CD14-positive monocyte (primary cell): ENCODE measurements at regions not wholly inside any gene's neighbourhood (a gene's known extent, or its start where the extent isn't known, plus 50 kb on each side); places are given as distances from the start of the nearest gene placed in this dataset.

Source experiments
- DNase-seq, 3 donors: peaks; one replicate each; pipeline ENCODE4 v3.0.0-alpha.2; 2011 to 2022
- H2AFZ ChIP-seq: 2 replicates; pipeline ENCODE4 v1.6.0; 2012; ENCODE audit warnings: mild to moderate bottlenecking, low read depth, low read length, inconsistent platforms; ENCODE audit not compliant: insufficient read depth, poor library complexity, severe bottlenecking
- H3K27ac ChIP-seq, 2 donors: 1 replicate in 1 of 2; 2 replicates in 1 of 2; pipeline ENCODE4 v1.5.1; 2012 to 2013; ENCODE audit warnings: low read length in 2 of 2, control low read depth in 1 of 2, inconsistent platforms in 1 of 2, low read depth in 1 of 2, mild to moderate bottlenecking in 1 of 2
- H3K27me3 ChIP-seq, 2 donors: one replicate each; pipeline versions ENCODE4 v1.6.0 to v1.6.1; 2011 to 2013; ENCODE audit warnings: low read length in 2 of 2; ENCODE audit not compliant: control insufficient read depth in 2 of 2, insufficient read depth in 2 of 2
- H3K36me3 ChIP-seq, 2 donors: replicated peaks in 1 of 2; 1 replicate in 1 of 2; 2 replicates in 1 of 2; pipeline versions ENCODE4 v1.5.1 to v1.6.1; 2012 to 2013; ENCODE audit warnings: low read length in 2 of 2, control low read depth in 1 of 2, inconsistent platforms in 1 of 2, mild to moderate bottlenecking in 1 of 2; ENCODE audit not compliant: insufficient read depth in 2 of 2, control insufficient read depth in 1 of 2
- H3K4me1 ChIP-seq, 2 donors: 1 replicate in 1 of 2; 2 replicates in 1 of 2; pipeline versions ENCODE4 v1.5.1 to v1.6.1; 2012 to 2013; ENCODE audit warnings: low read length in 2 of 2, control low read depth in 1 of 2, inconsistent platforms in 1 of 2, mild to moderate bottlenecking in 1 of 2, moderate library complexity in 1 of 2; ENCODE audit not compliant: insufficient read depth in 2 of 2, control insufficient read depth in 1 of 2
- H3K4me2 ChIP-seq: replicated peaks from 2 replicates; pipeline ENCODE3; 2012; ENCODE audit warnings: low read length, moderate library complexity, mild to moderate bottlenecking; ENCODE audit not compliant: poor library complexity, severe bottlenecking; ENCODE audit errors: extremely low read depth
- H3K4me3 ChIP-seq, 3 experiments: fragments of 200-600 bp in 1 of 3; sonication (generic) in 1 of 3; replicated peaks in 1 of 3; 1 replicate in 2 of 3; 2 replicates in 1 of 3; pipeline ENCODE4 v1.5.1; 2011 to 2013; ENCODE audit warnings: low read length in 3 of 3, mild to moderate bottlenecking in 3 of 3, control low read depth in 2 of 3, low read depth in 2 of 3, inconsistent platforms in 1 of 3, moderate library complexity in 1 of 3
- H3K79me2 ChIP-seq: 2 replicates; pipeline ENCODE4 v1.6.0; 2012; ENCODE audit warnings: mild to moderate bottlenecking, control low read depth, inconsistent platforms, low read length, moderate library complexity; ENCODE audit not compliant: insufficient read depth
- H3K9ac ChIP-seq: 2 replicates; pipeline ENCODE4 v1.6.0; 2017; ENCODE audit warnings: low read length, mild to moderate bottlenecking; ENCODE audit not compliant: insufficient read depth, poor library complexity, severe bottlenecking
- H3K9me3 ChIP-seq, 2 donors: replicated peaks in 1 of 2; 1 replicate in 1 of 2; 2 replicates in 1 of 2; pipeline versions ENCODE4 v1.5.1 to v1.6.1; 2012 to 2013; ENCODE audit warnings: low read length in 2 of 2, control low read depth in 1 of 2; ENCODE audit not compliant: control insufficient read depth in 1 of 2, insufficient read depth in 1 of 2
- H4K20me1 ChIP-seq: 2 replicates; pipeline ENCODE4 v1.6.0; 2012; ENCODE audit warnings: mild to moderate bottlenecking, low read length, control low read depth, moderate library complexity; ENCODE audit not compliant: insufficient read depth
- H3K27ac Mint-ChIP-seq, 7 donors: one replicate each; pipeline ENCODE4 v1.8.0; 2020; ENCODE audit warnings: mild to moderate bottlenecking in 7 of 7, mixed read lengths in 7 of 7, moderate library complexity in 6 of 7, inconsistent platforms in 2 of 7
- H3K27me3 Mint-ChIP-seq, 3 donors: one replicate each; pipeline ENCODE4 v1.8.0; 2021 to 2022; ENCODE audit warnings: low read depth in 3 of 3, mild to moderate bottlenecking in 3 of 3, mixed read lengths in 3 of 3, moderate library complexity in 3 of 3, inconsistent platforms in 1 of 3
- H3K36me3 Mint-ChIP-seq, 2 donors: one replicate each; pipeline ENCODE4 v1.8.0; 2020; ENCODE audit warnings: mixed read lengths in 2 of 2, inconsistent platforms in 1 of 2, mild to moderate bottlenecking in 1 of 2
- H3K4me1 Mint-ChIP-seq: one replicate; pipeline ENCODE4 v1.8.0; 2020; ENCODE audit warnings: mild to moderate bottlenecking, mixed read lengths
- H3K4me3 Mint-ChIP-seq, 2 donors: one replicate each; pipeline ENCODE4 v1.8.0; 2020; ENCODE audit warnings: mild to moderate bottlenecking in 2 of 2, mixed read lengths in 2 of 2, moderate library complexity in 1 of 2
- H3K9me3 Mint-ChIP-seq, 7 donors: one replicate each; pipeline ENCODE4 v1.8.0; 2020 to 2022; ENCODE audit warnings: mixed read lengths in 7 of 7, mild to moderate bottlenecking in 6 of 7, moderate library complexity in 6 of 7, inconsistent platforms in 2 of 7
- WGBS: methylation state at CpG from one replicate; pipeline ENCODE4 v1.1.5; 2013; ENCODE audit warnings: missing lambda C conversion rate; ENCODE audit not compliant: insufficient coverage; 5-methylcytosine and 5-hydroxymethylcytosine counted together
- intact Hi-C, 2 donors: fragments of 100-400 bp; cut with micrococcal nuclease; formaldehyde crosslinking; loops; one replicate each; pipeline versions ENCODE4 v1.15.0 to v1.15.1; 2023
- TF ChIP-seq, protein P1 (sequence below): fragments of 200-600 bp; IDR thresholded peaks from one replicate; pipeline ENCODE4 v1.8.0; 2022; ENCODE audit warnings: antibody characterized with exemption, mild to moderate bottlenecking

- H2AFZ ChIP-seq: no peak overlapping the region
- peaks cover 0 to 4% of the 10 kb centered on the region in 2 donors for H3K9me3 ChIP-seq
- no peak overlapping the region for H3K9ac ChIP-seq
- DNase-seq: no peak
- Mint-ChIP-seq H3K27ac (no peak overlapping the region), H3K9me3 (peaks cover 0 to 15% (median 4%) of the 10 kb centered on the region in 7 donors), H3K36me3 (no peaks in the 10 kb centered on the region), H3K27me3 (peaks cover 0 to 3% (median 0%) of the 10 kb centered on the region in 3 donors), H3K4me1 (no peaks in the 10 kb centered on the region), H3K4me3 (no peak overlapping the region)
- H3K36me3 ChIP-seq: no peaks in the 10 kb centered on the region
- TF ChIP-seq, protein P1, sequence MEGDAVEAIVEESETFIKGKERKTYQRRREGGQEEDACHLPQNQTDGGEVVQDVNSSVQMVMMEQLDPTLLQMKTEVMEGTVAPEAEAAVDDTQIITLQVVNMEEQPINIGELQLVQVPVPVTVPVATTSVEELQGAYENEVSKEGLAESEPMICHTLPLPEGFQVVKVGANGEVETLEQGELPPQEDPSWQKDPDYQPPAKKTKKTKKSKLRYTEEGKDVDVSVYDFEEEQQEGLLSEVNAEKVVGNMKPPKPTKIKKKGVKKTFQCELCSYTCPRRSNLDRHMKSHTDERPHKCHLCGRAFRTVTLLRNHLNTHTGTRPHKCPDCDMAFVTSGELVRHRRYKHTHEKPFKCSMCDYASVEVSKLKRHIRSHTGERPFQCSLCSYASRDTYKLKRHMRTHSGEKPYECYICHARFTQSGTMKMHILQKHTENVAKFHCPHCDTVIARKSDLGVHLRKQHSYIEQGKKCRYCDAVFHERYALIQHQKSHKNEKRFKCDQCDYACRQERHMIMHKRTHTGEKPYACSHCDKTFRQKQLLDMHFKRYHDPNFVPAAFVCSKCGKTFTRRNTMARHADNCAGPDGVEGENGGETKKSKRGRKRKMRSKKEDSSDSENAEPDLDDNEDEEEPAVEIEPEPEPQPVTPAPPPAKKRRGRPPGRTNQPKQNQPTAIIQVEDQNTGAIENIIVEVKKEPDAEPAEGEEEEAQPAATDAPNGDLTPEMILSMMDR: no peak
- H3K27ac ChIP-seq: no peak overlapping the region
- no peak overlapping the region for H3K4me2 ChIP-seq
- intact Hi-C loops: no loop called here
- H3K27me3 ChIP-seq: no peaks in the 10 kb centered on the region
- no CpG with 5 or more reads among the region's 2 CpGs for WGBS
- H3K4me1 ChIP-seq: no peaks in the 10 kb centered on the region
- no peaks in the 10 kb centered on the region for H4K20me1 ChIP-seq
- no peaks in the 10 kb centered on the region for H3K79me2 ChIP-seq
- no peak overlapping the region for H3K4me3 ChIP-seq
Observed at GRCh38 chr13:37416291-37417059, 182.1 kb downstream of the POSTN start.

DNA sequence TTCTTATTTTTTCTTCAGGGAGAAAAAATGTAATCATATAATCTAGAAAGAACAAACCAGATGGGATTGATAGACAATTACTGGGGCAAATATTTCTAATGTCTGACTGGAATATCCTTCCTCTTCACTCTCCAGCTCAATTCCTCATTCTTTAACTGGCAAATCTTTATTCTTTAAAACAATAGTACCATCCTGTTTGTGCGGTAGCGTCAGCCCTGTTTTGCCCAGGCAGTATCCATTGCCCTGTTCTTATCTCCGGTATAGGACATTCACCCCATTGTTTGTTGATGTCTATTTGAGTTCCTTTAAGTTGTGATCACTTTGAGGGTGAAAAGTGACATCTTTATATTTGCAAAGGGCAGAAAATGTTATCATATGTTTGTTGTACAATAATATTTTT, 185.4 kb downstream of the POSTN start:
- H3K4me3 Mint-ChIP-seq: no peak overlapping the region
- no peak overlapping the region for H3K27ac Mint-ChIP-seq
- DNase-seq: no peak
- H3K4me3 ChIP-seq: no peak overlapping the region
- no peak overlapping the region for H3K9ac ChIP-seq
- H3K79me2 ChIP-seq: no peaks in the 10 kb centered on the region
- no peaks in the 10 kb centered on the region for H4K20me1 ChIP-seq
- no peak overlapping the region for H2AFZ ChIP-seq
- TF ChIP-seq, protein P1: no peak
- WGBS: no CpG with 5 or more reads among the region's 3 CpGs
- H3K36me3 ChIP-seq: no peaks in the 10 kb centered on the region
- H3K4me1 Mint-ChIP-seq: no peaks in the 10 kb centered on the region
- H3K27me3 Mint-ChIP-seq: peaks cover 0 to 3% (median 0%) of the 10 kb centered on the region in 3 donors
- intact Hi-C loops: no loop called here
- no peak overlapping the region for H3K4me2 ChIP-seq
- no peaks in the 10 kb centered on the region for H3K27me3 ChIP-seq
- no peaks in the 10 kb centered on the region for H3K36me3 Mint-ChIP-seq
- H3K9me3 Mint-ChIP-seq: peaks cover 0 to 19% (median 3%) of the 10 kb centered on the region in 7 donors
- H3K27ac ChIP-seq: no peak overlapping the region
- no peaks in the 10 kb centered on the region for H3K4me1 ChIP-seq
- peaks cover 3 to 4% of the 10 kb centered on the region in 2 donors for H3K9me3 ChIP-seq
